Mammary epithelial cell (primary cell): ENCODE measurements at regions not wholly inside any gene's neighbourhood (a gene's known extent, or its start where the extent isn't known, plus 50 kb on each side); places are given as distances from the start of the nearest gene placed in this dataset.
"Not testable (repeated sequence)": the region's sequence is repeated elsewhere in the genome, so short reads cannot be mapped to it uniquely, and the experiment has no call there.

Experiments used
- EZH2 ChIP-seq: IDR thresholded peaks from 2 replicates; pipeline ENCODE4 v1.6.1; 2012; ENCODE audit warnings: low read length, inconsistent platforms, borderline replicate concordance
- TF ChIP-seq, protein P1 (sequence below), 2 donors: IDR thresholded peaks in 1 of 2; conservative IDR thresholded peaks in 1 of 2; 2 replicates each; pipeline ENCODE4 v1.5.1; 2011 to 2012; ENCODE audit warnings: inconsistent platforms in 2 of 2, low read length in 2 of 2, mild to moderate bottlenecking in 2 of 2, control low read depth in 1 of 2, low read depth in 1 of 2; ENCODE audit not compliant: insufficient read depth in 1 of 2; ENCODE audit errors: extremely low read depth in 1 of 2

GRCh38 chr16:46396883-46397270 is 224.3 kb downstream of the SHCBP1 start:
- TF ChIP-seq, protein P1, sequence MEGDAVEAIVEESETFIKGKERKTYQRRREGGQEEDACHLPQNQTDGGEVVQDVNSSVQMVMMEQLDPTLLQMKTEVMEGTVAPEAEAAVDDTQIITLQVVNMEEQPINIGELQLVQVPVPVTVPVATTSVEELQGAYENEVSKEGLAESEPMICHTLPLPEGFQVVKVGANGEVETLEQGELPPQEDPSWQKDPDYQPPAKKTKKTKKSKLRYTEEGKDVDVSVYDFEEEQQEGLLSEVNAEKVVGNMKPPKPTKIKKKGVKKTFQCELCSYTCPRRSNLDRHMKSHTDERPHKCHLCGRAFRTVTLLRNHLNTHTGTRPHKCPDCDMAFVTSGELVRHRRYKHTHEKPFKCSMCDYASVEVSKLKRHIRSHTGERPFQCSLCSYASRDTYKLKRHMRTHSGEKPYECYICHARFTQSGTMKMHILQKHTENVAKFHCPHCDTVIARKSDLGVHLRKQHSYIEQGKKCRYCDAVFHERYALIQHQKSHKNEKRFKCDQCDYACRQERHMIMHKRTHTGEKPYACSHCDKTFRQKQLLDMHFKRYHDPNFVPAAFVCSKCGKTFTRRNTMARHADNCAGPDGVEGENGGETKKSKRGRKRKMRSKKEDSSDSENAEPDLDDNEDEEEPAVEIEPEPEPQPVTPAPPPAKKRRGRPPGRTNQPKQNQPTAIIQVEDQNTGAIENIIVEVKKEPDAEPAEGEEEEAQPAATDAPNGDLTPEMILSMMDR (conservative IDR thresholded peaks at IDR 0.05 in 1 of 2, IDR thresholded peaks at IDR 0.05 in 1 of 2; ENCODE audit: extremely low read depth in 1 of 2, insufficient read depth in 1 of 2, low read depth in 1 of 2, low read length in 2 of 2) = not testable (repeated sequence)
- TF ChIP-seq EZH2 = not testable (repeated sequence)
